ENCODE measurements at regions not wholly inside any gene's neighbourhood (a gene's known extent, or its start where the extent isn't known, plus 50 kb on each side); places are given as distances from the start of the nearest gene placed in this dataset.
"Not testable (repeated sequence)": the region's sequence is repeated elsewhere in the genome, so short reads cannot be mapped to it uniquely, and the experiment has no call there.

GRCh38 chr4:66736606-66737005 is 808.7 kb downstream of the CENPC start:
- H2AFZ ChIP-seq (ENCODE audit: low read length): no peak overlapping the region
- H3K4me2 ChIP-seq (ENCODE audit: extremely low read depth, insufficient read depth, low read length): no peak overlapping the region
- H3K4me1 ChIP-seq (ENCODE audit: control insufficient read depth, extremely low read depth, insufficient read depth, low read length): no peaks in the 10 kb centered on the region
- no peaks in the 10 kb centered on the region for H4K20me1 ChIP-seq (ENCODE audit: control insufficient read depth, extremely low read depth, insufficient read depth, low read length)
- H3K9ac ChIP-seq (ENCODE audit: insufficient read depth, low read length): no peak overlapping the region
- no peaks in the 10 kb centered on the region for H3K79me2 ChIP-seq (ENCODE audit: control insufficient read depth, insufficient read depth, low read length)
- no peak overlapping the region for H3K4me3 ChIP-seq (replicated peaks in 1 of 4; ENCODE audit: control extremely low read depth in 1 of 4, insufficient read depth in 1 of 4, low read depth in 3 of 4, low read length in 4 of 4)
- H3K27me3 ChIP-seq (ENCODE audit: control insufficient read depth, insufficient read depth, low read length): no peaks in the 10 kb centered on the region
- no peaks in the 10 kb centered on the region for H3K9me3 ChIP-seq (ENCODE audit: control insufficient read depth, insufficient read depth, low read depth, low read length)
- no peak overlapping the region for H3K27ac ChIP-seq (ENCODE audit: insufficient read depth, low read length)
- no peaks in the 10 kb centered on the region for H3K36me3 ChIP-seq (ENCODE audit: control insufficient read depth, insufficient read depth, low read length)
- DNase-seq (ENCODE audit: low read depth in 2 of 2): no peak
- TF ChIP-seq CTCF (conservative IDR thresholded peaks at IDR 0.05 in 1 of 2, IDR thresholded peaks at IDR 0.05 in 1 of 2; ENCODE audit: low read depth in 1 of 2, low read length in 2 of 2): no peak
- TF ChIP-seq EZH2 (IDR thresholded peaks at IDR 0.05; ENCODE audit: low read length, missing control alignments): no peak

GRCh38 chr4:66728280-66728679 is 817.0 kb downstream of the CENPC start:
- Histone ChIP-seq H3K4me2 (ENCODE audit: extremely low read depth, insufficient read depth, low read length) (no peak overlapping the region), H3K27me3 (ENCODE audit: control insufficient read depth, insufficient read depth, low read length) (no peaks in the 10 kb centered on the region), H3K79me2 (ENCODE audit: control insufficient read depth, insufficient read depth, low read length) (no peaks in the 10 kb centered on the region), H3K4me1 (ENCODE audit: control insufficient read depth, extremely low read depth, insufficient read depth, low read length) (no peaks in the 10 kb centered on the region), H3K4me3 (replicated peaks in 1 of 4; ENCODE audit: control extremely low read depth in 1 of 4, insufficient read depth in 1 of 4, low read depth in 3 of 4, low read length in 4 of 4) (no peak overlapping the region), H3K27ac (ENCODE audit: insufficient read depth, low read length) (no peak overlapping the region), H3K9me3 (ENCODE audit: control insufficient read depth, insufficient read depth, low read depth, low read length) (no peaks in the 10 kb centered on the region), H4K20me1 (ENCODE audit: control insufficient read depth, extremely low read depth, insufficient read depth, low read length) (no peaks in the 10 kb centered on the region), H3K9ac (ENCODE audit: insufficient read depth, low read length) (no peak overlapping the region), H3K36me3 (ENCODE audit: control insufficient read depth, insufficient read depth, low read length) (no peaks in the 10 kb centered on the region), H2AFZ (ENCODE audit: low read length) (no peak overlapping the region)
- no peak for TF ChIP-seq CTCF (conservative IDR thresholded peaks at IDR 0.05 in 1 of 2, IDR thresholded peaks at IDR 0.05 in 1 of 2; ENCODE audit: low read depth in 1 of 2, low read length in 2 of 2)
- TF ChIP-seq EZH2 (IDR thresholded peaks at IDR 0.05; ENCODE audit: low read length, missing control alignments): no peak
- DNase-seq (ENCODE audit: low read depth in 2 of 2): no peak

GRCh38 chr4:66712301-66712921 is 832.9 kb downstream of the CENPC start:
- H3K4me3 ChIP-seq (replicated peaks in 1 of 4; ENCODE audit: control extremely low read depth in 1 of 4, insufficient read depth in 1 of 4, low read depth in 3 of 4, low read length in 4 of 4); H3K27me3 ChIP-seq (ENCODE audit: control insufficient read depth, insufficient read depth, low read length); H3K4me1 ChIP-seq (ENCODE audit: control insufficient read depth, extremely low read depth, insufficient read depth, low read length); H3K9ac ChIP-seq (ENCODE audit: insufficient read depth, low read length); H4K20me1 ChIP-seq (ENCODE audit: control insufficient read depth, extremely low read depth, insufficient read depth, low read length); H3K36me3 ChIP-seq (ENCODE audit: control insufficient read depth, insufficient read depth, low read length); H3K27ac ChIP-seq (ENCODE audit: insufficient read depth, low read length); DNase-seq (ENCODE audit: low read depth in 2 of 2); H3K4me2 ChIP-seq (ENCODE audit: extremely low read depth, insufficient read depth, low read length); H2AFZ ChIP-seq (ENCODE audit: low read length); H3K79me2 ChIP-seq (ENCODE audit: control insufficient read depth, insufficient read depth, low read length); H3K9me3 ChIP-seq (ENCODE audit: control insufficient read depth, insufficient read depth, low read depth, low read length): not testable (repeated sequence)
